Vagina (tissue), 2 donors: ENCODE measurements at regions not wholly inside any gene's neighbourhood (a gene's known extent, or its start where the extent isn't known, plus 50 kb on each side); places are given as distances from the start of the nearest gene placed in this dataset.

ENCODE experiments used
- CTCF ChIP-seq, 3 experiments: fragments of 450-650 bp in 2 of 3; fragments of 200-600 bp in 1 of 3; sonication (generic) in 1 of 3; IDR thresholded peaks; one replicate each; pipeline ENCODE4 v1.5.1; 2017 to 2019; ENCODE audit warnings: antibody characterized with exemption in 3 of 3, mild to moderate bottlenecking in 2 of 3, moderate library complexity in 2 of 3
- POLR2A ChIP-seq, 2 donors: fragments of 450-650 bp; IDR thresholded peaks; one replicate each; pipeline ENCODE4 v1.6.1; 2017; ENCODE audit warnings: antibody characterized with exemption in 2 of 2, mild to moderate bottlenecking in 2 of 2, moderate library complexity in 2 of 2

- no peak for TF ChIP-seq CTCF (IDR thresholded peaks at IDR 0.05)
- no peak for TF ChIP-seq POLR2A (IDR thresholded peaks at IDR 0.05)
These were observed 686.1 kb downstream of the TBC1D22A start for GRCh38 chr22:47448231-47449223.
